GM10248 (cell line): ENCODE measurements at regions not wholly inside any gene's neighbourhood (a gene's known extent, or its start where the extent isn't known, plus 50 kb on each side); places are given as distances from the start of the nearest gene placed in this dataset.

ENCODE experiments used
- CTCF ChIA-PET: fragments of 300-600 bp; sonication (Branson Sonifier 250); formaldehyde crosslinking; extraction: SDS; loops from one replicate; lab custom pipeline; 2021; ENCODE audit warnings: antibody characterized with exemption; lab: Yijun Ruan, JAX
- POLR2A ChIA-PET: fragments of 350-650 bp; sonication (Branson Sonifier 250); formaldehyde crosslinking; extraction: SDS; loops from one replicate; lab custom pipeline; 2020; ENCODE audit warnings: antibody characterized with exemption; lab: Yijun Ruan, JAX
- DNase-seq: peaks from one replicate; pipeline ENCODE4 v3.0.0; 2012; ENCODE audit errors: extremely low spot score
- CTCF ChIP-seq: IDR thresholded peaks from 2 replicates; pipeline ENCODE4 v1.5.1; 2012; ENCODE audit warnings: mild to moderate bottlenecking, low read depth; ENCODE audit errors: extremely low read depth, missing control alignments, control extremely low read depth

GRCh38 chr12:107396991-107397390 is 288.6 kb upstream of the PWP1 start:
- POLR2A ChIA-PET = no interaction called here
- CTCF ChIA-PET = interaction anchor here (2.1 kb wide), 1 partner anchor 265 kb away, joined by 7 read pairs; no protein-coding TSS in a partner anchor
- no peak for DNase-seq
- no peak for TF ChIP-seq CTCF

- CTCF ChIA-PET = interaction anchor here (1.1 to 2.1 kb wide), 2 partner anchors 9 to 266 kb away, joined by 3 to 7 read pairs; no protein-coding TSS in a partner anchor
- POLR2A ChIA-PET = no interaction called here
- TF ChIP-seq CTCF = no peak
- no peak for DNase-seq
Measured at GRCh38 chr12:107397890-107398500, 287.6 kb upstream of the PWP1 start.

- ChIA-PET POLR2A (no interaction called here), CTCF (interaction anchor here (9.9 kb wide), 1 partner anchor 268 kb away, joined by 65 read pairs; no protein-coding TSS in a partner anchor)
- TF ChIP-seq CTCF = no peak
- no peak for DNase-seq
Measured at GRCh38 chr12:107399046-107399445, 286.6 kb upstream of the PWP1 start.

- ChIA-PET CTCF (interaction anchor here (1.2 to 9.9 kb wide), 2 partner anchors 28 to 270 kb away, joined by 3 to 65 read pairs; no protein-coding TSS in a partner anchor), POLR2A (no interaction called here)
- DNase-seq = no peak
- no peak for TF ChIP-seq CTCF
Measured at GRCh38 chr12:107400686-107401447, 284.7 kb upstream of the PWP1 start.

- peak; percentile 61 for TF ChIP-seq CTCF
- POLR2A ChIA-PET = no interaction called here
- peak; percentile 45 for DNase-seq
- CTCF ChIA-PET = interaction anchor here (1.0 to 9.9 kb wide), 11 partner anchors 9 to 272 kb away, joined by 3 to 65 read pairs (median 5); no protein-coding TSS in a partner anchor
Measured at GRCh38 chr12:107402041-107403022, 283.3 kb upstream of the PWP1 start.
